HG02943 (cell line): ENCODE measurements at regions not wholly inside any gene's neighbourhood (a gene's known extent, or its start where the extent isn't known, plus 50 kb on each side); places are given as distances from the start of the nearest gene placed in this dataset.

Experiments
- ATAC-seq: cut with Tn5 transposase; IDR thresholded peaks from one replicate; pipeline ENCODE4 v1.9.1; 2021; ENCODE audit warnings: mild to moderate bottlenecking, low read depth, moderate library complexity; ENCODE audit not compliant: unreplicated experiment

DNA sequence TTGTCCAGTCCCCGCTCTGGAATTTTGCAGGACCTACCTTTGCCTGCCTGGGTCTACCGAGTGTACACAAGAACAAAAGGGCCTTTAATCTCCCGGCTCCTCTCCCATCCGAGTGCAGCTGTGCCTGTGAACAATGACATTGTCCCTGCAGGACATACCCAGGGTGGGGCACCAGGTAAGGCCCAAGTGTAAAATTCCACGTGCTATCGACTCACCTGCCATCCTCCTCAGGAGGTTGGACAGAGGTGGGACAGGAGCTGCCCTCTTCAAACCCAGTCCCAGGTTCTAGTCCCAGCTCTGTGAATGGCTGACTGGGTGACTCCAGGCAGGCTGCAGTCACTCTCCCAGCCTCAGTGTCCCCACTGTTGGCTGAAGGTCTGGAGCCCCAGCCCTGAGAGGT lies 159.6 kb upstream of the ALDH1B1 start:
- ATAC-seq = no peak

DNA sequence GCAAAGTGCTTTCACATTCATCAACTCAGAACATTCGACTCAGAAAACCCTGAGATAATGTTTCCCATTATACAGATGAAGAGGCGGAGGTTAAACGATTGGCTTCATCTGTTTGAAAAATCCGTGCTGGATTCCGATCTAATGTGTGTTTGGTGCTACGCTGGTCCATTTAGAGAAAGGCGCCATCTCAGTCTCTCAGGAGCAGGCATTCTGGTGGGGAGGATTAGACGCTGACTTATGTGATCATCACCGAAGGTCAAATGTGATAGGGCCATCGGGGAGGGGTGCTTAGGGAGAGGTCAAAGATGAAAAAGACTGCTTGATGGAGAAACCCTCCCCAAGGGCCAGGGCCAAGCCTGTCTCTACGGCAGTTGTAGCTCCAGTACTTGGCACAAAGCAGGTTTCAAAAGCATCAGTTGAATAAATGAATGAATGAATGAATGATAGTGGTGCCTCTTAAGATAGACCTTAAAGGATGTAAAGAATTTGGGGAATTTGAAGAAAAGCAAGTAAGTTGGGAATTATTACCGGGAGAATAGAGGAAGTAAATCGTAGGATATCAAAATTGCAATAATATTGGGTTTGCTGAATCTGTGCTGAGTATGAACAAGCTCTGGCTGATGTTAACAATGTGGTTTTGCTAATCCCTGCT lies 160.6 kb upstream of the SHB start:
- ATAC-seq = no peak

DNA sequence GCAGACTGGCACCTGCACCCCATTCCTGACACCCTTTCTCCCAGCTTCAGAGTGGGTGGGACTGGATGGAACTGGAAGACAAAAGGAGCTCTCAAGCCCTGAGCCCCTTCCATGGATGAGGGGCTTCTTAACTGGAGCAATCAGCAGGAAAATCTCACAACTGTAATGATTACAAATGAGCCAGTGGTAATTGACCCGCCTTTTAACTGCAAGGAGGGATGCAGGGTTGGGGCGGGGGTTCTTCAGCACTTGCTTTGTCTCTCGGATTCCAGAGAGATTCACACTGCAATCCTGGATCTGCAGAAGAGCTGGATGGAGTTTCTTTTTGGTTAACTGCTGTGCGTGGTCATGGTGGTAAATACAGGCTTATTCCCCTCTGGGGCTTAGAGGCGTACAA lies 160.1 kb upstream of the SHB start:
- no peak for ATAC-seq

DNA sequence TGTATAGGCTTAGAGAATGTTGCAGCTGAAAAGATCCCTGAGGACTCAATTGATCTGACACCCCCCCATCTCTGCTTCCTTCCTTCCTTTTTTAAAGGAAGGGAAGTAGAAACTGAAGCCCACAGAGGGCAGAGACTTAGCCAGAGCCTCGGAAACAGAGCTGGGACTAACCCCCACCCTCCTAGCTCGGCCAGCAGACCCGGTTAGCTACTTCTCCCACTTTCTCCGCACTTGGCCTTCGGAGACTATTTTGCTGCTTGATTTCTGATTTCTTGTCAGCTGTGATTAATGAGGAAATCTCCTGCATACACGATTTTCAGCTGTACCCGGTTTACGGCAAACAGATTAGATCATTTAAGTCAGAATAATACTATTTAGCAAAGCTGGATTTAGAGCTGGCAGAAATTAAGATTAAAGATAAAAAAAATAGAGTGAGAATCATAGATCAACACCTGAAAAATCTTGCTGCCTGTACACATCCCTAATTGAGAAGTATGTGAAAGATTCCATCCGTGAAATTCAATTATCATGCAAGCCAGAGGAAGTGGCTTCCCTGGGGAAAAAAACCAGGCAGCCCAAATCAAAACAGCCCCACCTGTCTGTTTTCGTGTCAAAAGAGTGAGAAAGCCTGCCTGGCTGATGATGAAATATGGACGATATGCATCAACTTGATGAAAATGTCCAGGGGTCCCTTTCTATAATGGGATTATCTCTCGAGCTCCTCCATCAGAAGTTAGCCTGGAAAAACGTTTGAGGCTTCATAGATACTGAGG lies 159.5 kb upstream of the SHB start:
- ATAC-seq = no peak

DNA sequence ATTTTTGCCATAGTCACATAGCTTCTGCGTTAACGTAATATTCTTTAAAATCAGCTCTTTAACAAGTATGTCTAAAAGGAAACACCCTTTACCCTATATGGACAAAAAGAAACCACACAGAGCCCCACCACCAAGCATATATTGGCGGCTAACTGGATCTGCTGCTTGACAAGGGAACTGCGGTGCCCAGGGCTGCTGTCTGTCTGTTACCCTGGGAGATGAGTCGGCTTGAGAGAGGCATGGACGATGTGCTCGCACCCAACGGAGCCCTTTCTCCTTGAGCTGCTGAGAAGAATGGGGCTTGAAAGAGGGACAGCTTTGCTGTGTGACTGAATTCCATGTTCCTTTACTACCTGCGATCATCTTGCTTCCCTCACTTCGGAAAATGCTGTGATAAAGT lies 158.6 kb upstream of the SHB start:
- no peak for ATAC-seq

DNA sequence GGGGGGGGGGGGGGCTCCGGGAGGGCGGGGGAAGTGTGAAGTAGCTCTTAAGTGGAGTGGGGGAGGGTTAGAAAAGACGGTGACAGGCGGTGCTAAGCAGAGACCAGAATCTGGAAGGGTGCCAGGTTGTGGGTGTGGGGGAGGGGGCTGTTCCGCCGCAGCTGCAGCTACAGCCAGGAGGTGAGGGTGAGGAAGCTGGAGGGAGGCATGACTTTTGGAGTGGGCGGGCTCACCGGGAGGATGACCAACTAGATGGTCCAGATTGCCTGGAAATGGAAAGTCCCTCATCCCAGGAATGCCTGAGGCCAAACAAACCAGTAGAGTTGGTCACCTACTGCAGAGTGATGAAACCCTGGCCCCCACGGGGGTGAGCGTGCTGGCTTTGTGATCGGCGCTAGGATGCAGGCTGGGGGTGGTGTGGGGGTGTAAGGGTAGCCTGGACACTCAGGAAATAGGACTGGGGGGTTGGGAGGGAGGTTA lies 158.1 kb upstream of the SHB start:
- peak; percentile 69 for ATAC-seq

DNA sequence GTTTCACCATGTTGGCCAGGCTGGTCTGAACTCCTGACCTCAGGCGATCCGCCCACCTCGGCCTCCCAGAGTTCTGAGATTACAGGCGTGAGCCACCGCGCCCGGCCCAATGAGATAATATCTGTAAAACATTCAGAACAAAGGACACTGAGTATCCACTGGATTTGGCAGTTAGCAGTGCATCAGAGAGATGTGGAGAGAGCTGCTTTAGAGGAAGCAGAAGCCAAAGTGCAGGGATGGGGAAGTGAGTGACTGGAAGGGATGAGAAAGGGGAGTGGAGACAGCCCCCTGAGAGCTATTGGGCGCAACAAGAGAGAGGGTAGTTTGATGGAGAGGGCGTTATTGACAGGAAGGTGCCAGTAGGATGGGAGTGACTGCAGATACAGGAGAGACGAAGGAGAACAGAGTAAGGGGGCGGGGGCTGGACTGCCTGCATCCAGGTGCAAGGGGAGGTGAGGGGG lies 157.5 kb upstream of the SHB start:
- ATAC-seq = no peak

DNA sequence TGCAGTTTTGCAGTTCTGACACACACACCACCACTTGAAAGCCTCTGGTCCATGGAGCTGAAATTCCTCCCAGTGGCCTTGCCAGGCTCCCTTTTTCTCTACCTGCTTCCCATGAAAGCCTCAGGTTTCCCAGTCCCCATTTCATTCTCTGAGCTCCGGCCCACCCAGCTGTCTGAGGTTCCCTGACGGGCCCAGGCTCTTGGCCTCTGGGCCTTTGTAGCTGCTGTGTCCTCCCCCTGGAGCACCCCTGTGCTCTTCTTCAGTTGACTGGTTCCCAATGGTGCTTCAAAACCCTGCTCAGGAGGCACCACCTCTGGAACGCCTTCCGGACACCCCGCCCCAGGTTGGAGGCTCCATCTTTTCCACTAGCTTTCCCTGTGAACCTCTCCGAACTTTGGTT lies 155.9 kb upstream of the SHB start:
- ATAC-seq = no peak

DNA sequence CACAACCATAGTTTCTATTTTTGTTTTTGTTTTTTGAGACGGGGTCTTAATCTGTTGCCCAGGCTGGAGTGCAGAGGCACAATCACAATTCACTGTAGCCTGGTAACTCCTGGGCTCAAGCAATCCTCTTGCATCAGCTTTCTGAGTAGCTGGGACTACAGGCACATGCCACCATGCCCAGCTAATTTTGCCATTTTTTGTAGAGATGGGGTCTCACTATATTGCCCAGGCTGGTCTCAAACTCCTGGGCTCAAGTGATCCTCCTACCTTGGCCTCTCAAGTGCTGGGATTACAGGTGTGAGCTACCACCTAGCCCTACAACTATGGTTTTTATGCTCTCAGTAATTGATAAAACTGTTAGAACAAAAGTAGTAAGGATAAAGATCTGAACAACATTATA lies 147.5 kb upstream of the SHB start:
- ATAC-seq = no peak

DNA sequence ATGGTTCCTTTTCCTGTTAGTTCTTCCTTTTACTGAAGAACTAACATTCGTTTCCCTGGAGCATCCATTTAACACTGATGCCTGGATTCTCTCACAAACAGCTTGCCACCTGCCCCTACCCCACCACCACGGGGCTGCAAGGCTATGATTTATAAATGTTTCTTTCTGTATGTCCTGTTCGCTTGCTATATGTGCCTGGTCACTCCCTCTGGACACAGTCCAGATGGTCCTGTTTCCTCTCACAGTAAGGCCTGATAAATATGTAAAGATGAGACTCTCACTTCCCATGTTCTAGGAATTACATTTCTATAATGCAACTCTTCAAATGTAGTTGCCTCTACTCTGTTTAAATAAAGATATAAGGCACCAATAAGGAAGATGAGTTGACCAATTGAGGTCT lies 146.4 kb upstream of the SHB start:
- ATAC-seq = no peak

DNA sequence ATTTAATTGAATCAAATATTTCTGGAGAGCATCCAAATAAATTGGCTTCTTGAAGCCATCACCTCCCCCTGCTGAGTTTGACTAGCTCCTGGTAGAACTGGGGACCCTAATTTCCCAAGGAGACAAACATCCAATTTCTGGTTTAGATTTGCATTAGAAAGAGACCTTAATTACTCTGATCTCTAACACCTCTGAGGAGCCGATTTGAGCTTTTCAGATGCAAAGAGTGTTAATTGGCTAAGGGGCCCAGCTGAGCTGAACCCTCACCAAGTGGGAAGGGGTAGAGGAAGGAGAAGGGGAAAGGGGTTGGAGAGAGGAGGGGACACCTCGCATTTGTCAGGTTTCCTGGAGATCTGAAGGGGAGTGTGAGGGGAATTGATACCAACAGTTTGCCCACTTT lies 145.4 kb upstream of the SHB start:
- ATAC-seq = no peak

DNA sequence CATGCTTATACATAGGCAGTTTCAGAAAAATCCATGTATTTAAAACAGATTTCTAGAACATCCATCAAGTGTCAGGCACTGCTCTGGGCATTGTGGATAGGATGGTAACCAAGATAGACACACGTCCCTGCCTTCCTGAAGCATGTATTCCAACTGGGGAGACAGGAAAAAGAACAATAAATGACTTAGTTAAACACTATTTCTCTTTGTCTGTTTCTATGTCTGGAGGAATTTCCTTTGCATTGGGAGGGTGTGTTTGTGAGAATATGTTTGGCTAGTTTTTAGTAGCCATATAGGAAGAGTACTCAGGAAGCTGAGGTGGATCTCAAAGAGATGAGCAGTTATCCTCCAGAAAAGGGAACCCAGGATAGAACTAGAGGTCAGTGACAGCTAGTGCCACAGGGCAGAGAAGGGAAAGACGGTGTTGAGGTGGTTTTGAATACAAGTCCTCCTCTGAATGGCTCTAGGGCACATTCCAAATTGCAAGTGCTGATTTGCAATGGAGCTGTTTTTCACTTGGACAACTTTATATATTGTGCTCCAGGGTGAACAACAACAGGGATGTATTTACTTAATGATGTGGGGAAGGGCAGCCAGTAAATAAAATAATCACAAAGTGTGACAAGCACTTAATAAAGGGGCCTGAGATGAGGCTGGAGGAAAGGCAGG lies 144.7 kb upstream of the SHB start:
- no peak for ATAC-seq

DNA sequence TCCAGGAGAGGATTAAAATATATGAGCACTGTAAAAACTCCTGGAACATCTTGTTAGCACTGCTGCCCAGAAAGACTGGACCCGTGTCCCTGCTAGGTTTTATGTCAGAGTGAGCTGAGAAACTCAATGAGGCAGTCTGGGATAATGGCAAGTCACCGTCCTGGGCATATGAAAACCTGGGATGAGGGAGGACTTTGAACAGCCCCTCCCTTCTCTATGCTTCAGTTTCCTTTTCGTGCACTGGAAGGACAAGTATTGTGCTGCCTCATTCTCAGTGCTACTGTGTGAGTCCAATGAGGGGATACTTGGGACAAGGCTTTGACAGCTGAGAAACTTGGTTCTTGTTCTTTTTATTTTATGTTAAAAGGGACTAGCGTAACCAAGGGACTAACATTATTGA lies 143.0 kb upstream of the SHB start:
- no peak for ATAC-seq

DNA sequence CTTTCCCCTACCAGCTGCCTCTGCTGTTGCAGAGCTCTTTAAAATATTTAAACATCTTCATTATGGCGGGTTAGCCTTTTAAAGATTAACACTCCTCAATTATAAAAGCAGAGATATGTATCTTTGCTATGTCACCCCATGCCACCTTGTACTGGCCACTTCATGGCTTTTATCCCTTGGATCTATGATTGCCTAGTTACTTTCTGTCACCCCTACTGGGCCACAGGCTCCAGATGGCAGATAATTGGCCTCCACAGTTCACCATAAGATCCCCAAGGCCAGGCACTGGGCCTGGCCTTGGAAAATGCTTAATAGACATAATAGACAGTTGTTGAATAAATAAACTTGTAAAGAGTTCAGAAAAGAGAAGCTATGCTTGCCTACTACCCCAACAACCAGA lies 142.0 kb upstream of the SHB start:
- no peak for ATAC-seq

DNA sequence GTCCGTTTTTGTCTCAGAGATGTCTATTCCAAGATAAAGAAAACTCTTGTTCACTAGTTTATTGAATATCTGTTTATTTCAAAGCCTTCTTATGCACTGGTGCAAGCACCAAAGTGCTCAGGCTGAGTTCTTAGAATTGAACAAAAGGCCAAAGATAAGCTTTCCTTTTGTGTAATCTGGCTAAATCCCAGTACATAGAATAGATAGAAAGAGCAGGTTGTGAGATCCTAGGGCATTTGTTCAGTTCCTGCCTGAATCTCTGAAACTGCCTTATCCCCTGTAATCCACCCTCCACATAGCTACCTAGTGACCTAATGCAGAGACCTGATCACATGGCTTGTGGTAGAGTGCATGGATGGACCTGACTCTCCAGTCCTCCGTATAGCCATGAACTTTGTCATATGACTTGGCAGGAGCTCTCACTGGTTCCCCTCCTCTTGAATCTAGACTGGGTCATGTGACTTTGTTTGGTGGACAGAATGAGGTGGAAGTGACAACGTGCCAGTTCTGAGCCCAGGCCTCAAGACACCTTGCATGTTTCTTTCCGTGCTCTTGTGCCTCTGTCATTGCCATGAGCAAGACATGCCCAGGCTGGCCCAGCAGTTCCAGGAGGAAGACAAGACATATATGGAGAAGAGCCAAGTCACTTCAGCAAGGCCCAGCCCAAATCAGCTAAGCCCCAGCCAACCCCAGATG lies 139.3 kb upstream of the SHB start:
- ATAC-seq = no peak

DNA sequence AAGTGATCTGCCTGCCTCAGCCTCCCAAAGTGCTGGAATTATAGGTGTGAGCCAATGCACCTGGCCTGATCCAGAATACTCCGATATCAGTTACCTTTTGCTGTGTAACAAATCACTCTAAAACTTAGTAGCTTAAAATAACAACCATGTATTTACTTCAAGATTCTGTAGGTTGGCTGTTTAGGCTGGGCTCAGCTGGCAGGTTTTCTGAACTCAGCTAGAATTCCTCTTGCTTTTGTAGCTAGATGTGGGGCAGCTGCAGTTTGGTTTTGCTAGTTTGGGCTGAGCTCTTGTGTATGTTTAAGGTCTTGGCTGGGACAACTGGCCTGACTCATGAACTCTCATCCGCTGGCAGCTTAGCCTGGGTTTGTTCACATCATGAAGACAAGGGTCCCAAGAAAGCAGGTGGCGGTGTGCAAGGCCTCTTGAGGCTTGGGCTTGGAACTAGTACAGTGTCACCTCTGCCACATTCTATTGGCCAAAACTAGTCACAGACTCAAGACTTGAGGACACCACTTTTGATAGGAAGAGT lies 138.3 kb upstream of the SHB start:
- no peak for ATAC-seq

DNA sequence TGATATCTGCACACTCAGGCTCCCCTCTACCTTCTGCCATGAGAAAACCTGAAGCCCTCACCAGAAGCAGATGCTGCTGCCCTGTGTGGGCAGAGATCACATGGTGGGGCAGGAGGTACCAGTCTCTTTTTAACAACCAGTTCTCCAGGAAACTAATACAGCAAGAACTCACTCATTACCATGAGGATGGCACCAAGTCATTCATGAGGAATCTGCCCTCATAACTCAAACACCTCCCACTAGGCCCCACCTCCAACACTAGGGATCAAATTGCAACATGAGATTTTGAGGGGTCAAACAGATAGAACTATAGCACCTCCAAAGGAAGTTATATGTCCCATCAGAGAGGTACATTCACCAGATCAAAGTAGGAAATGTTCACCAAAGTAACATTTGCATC lies 136.3 kb upstream of the SHB start:
- no peak for ATAC-seq

DNA sequence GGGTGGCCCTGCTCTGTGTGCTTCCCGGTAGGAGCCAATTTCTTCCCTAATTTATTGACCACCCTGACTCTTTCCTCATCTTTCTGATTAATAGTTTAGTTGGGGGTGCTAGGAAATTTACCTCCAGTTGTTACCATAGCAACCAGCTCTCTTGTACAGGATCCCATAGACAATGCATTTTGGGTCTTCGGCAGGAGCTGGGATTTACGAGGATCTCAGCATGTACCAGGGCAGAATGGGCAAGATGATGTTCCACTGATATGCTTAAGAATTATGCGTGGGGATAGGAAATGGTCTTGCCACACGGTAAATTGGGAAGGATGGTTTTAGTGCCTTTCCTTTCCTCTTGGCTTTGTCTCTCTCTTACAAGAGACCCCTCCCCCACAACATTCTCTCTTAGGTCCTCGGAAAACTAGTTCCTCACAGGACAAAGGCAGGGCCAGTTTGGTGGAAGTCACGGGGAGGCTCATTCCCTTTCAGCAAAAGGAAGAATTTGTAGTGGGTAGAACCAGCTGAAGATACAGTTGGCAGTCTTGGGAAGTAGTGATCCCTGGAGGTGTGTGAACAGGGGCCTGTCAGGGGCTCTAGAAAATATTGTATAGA lies 133.4 kb upstream of the SHB start:
- ATAC-seq = no peak

DNA sequence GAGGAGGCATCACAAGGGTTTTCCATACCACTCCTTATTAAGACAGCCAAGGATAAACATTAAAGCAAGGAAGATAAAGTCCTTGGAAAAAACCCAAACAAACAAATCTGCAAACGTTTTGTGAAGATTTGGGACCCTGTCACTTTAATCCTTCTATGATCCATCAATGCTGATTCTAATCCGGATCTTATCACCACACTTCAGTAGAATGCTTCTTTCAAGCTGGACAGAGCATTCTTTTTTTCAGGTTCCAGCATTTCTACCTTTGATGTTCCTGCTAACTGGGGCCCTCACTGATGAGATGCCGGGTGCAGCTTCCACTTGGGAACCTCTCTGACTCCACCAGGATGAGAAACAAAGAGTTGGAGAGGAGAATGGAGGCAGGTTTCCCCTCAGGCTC lies 132.8 kb upstream of the SHB start:
- ATAC-seq = no peak

DNA sequence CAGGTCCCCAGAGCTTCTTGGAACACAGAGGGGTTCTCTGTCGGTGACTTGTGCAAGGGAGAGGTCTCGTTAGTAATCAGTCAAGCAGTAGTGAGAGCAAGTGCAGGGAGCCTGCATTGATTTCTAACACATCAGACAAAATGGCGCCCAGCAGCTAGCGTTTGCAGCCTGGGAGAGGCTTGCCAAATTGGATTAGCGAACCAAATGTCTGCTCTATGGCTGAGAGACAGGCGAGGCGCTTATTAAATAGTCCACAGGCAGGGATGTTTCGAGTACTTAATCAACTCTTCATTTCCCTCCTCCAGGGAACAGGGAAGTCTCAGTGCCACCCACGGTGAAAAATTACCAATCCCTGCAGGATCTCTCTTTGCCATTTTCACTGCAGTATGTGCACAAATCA lies 131.4 kb upstream of the SHB start:
- ATAC-seq = no peak
